ENCODE measurements at regions not wholly inside any gene's neighbourhood (a gene's known extent, or its start where the extent isn't known, plus 50 kb on each side); places are given as distances from the start of the nearest gene placed in this dataset.
"Not testable (repeated sequence)": the region's sequence is repeated elsewhere in the genome, so short reads cannot be mapped to it uniquely, and the experiment has no call there.

GRCh38 chr10:118805146-118805545 lies 50.4 kb upstream of the CACUL1 start:
- Histone ChIP-seq H3K4me3 (ENCODE audit: low read length in 2 of 2) (no peak overlapping the region), H3K9ac (ENCODE audit: low read depth in 1 of 2, low read length in 2 of 2) (no peak overlapping the region), H3K4me1 (ENCODE audit: control insufficient read depth in 2 of 2, insufficient read depth in 2 of 2, low read length in 2 of 2) (peaks cover 0 to 3% of the 10 kb centered on the region in 2 donors), H3K27ac (ENCODE audit: low read depth in 2 of 2, low read length in 2 of 2) (no peak overlapping the region), H3K9me3 (ENCODE audit: control insufficient read depth in 2 of 2, low read length in 2 of 2) (no peaks in the 10 kb centered on the region), H3K27me3 (ENCODE audit: control insufficient read depth in 2 of 2, insufficient read depth in 2 of 2, low read length in 2 of 2) (no peaks in the 10 kb centered on the region), H3K36me3 (ENCODE audit: control insufficient read depth in 2 of 2, insufficient read depth in 2 of 2, low read length in 2 of 2) (no peaks in the 10 kb centered on the region)

- no peak overlapping the region for H3K27ac ChIP-seq (ENCODE audit: low read depth in 2 of 2, low read length in 2 of 2)
- no peak overlapping the region for H3K9ac ChIP-seq (ENCODE audit: low read depth in 1 of 2, low read length in 2 of 2)
- no peak overlapping the region for H3K4me3 ChIP-seq (ENCODE audit: low read length in 2 of 2)
- no peaks in the 10 kb centered on the region for H3K36me3 ChIP-seq (ENCODE audit: control insufficient read depth in 2 of 2, insufficient read depth in 2 of 2, low read length in 2 of 2)
- H3K9me3 ChIP-seq (ENCODE audit: control insufficient read depth in 2 of 2, low read length in 2 of 2) = no peaks in the 10 kb centered on the region
- peaks cover 0 to 3% of the 10 kb centered on the region in 2 donors for H3K4me1 ChIP-seq (ENCODE audit: control insufficient read depth in 2 of 2, insufficient read depth in 2 of 2, low read length in 2 of 2)
- H3K27me3 ChIP-seq (ENCODE audit: control insufficient read depth in 2 of 2, insufficient read depth in 2 of 2, low read length in 2 of 2) = no peaks in the 10 kb centered on the region
Observed at GRCh38 chr10:118807512-118808305, 52.9 kb upstream of the CACUL1 start.

GRCh38 chr10:118808601-118809356 lies 54.0 kb upstream of the CACUL1 start:
- Histone ChIP-seq H3K9ac (ENCODE audit: low read depth in 1 of 2, low read length in 2 of 2) (no peak overlapping the region), H3K4me1 (ENCODE audit: control insufficient read depth in 2 of 2, insufficient read depth in 2 of 2, low read length in 2 of 2) (no peaks in the 10 kb centered on the region), H3K9me3 (ENCODE audit: control insufficient read depth in 2 of 2, low read length in 2 of 2) (no peaks in the 10 kb centered on the region), H3K27ac (ENCODE audit: low read depth in 2 of 2, low read length in 2 of 2) (no peak overlapping the region), H3K27me3 (ENCODE audit: control insufficient read depth in 2 of 2, insufficient read depth in 2 of 2, low read length in 2 of 2) (no peaks in the 10 kb centered on the region), H3K36me3 (ENCODE audit: control insufficient read depth in 2 of 2, insufficient read depth in 2 of 2, low read length in 2 of 2) (no peaks in the 10 kb centered on the region), H3K4me3 (ENCODE audit: low read length in 2 of 2) (no peak overlapping the region)

GRCh38 chr10:118809357-118810220 lies 54.8 kb upstream of the CACUL1 start:
- no peaks in the 10 kb centered on the region for H3K27me3 ChIP-seq (ENCODE audit: control insufficient read depth in 2 of 2, insufficient read depth in 2 of 2, low read length in 2 of 2)
- no peaks in the 10 kb centered on the region for H3K9me3 ChIP-seq (ENCODE audit: control insufficient read depth in 2 of 2, low read length in 2 of 2)
- no peak overlapping the region for H3K9ac ChIP-seq (ENCODE audit: low read depth in 1 of 2, low read length in 2 of 2)
- no peak overlapping the region for H3K4me3 ChIP-seq (ENCODE audit: low read length in 2 of 2)
- H3K4me1 ChIP-seq (ENCODE audit: control insufficient read depth in 2 of 2, insufficient read depth in 2 of 2, low read length in 2 of 2) = no peaks in the 10 kb centered on the region
- H3K27ac ChIP-seq (ENCODE audit: low read depth in 2 of 2, low read length in 2 of 2) = no peak overlapping the region
- no peaks in the 10 kb centered on the region for H3K36me3 ChIP-seq (ENCODE audit: control insufficient read depth in 2 of 2, insufficient read depth in 2 of 2, low read length in 2 of 2)

GRCh38 chr10:118810796-118811505 lies 56.2 kb upstream of the CACUL1 start:
- Histone ChIP-seq H3K9ac (ENCODE audit: low read depth in 1 of 2, low read length in 2 of 2) (no peak overlapping the region), H3K4me1 (ENCODE audit: control insufficient read depth in 2 of 2, insufficient read depth in 2 of 2, low read length in 2 of 2) (no peaks in the 10 kb centered on the region)

GRCh38 chr10:118811675-118812392 lies 57.1 kb upstream of the CACUL1 start:
- Histone ChIP-seq H3K36me3 (ENCODE audit: control insufficient read depth in 2 of 2, insufficient read depth in 2 of 2, low read length in 2 of 2) (no peaks in the 10 kb centered on the region), H3K9me3 (ENCODE audit: control insufficient read depth in 2 of 2, low read length in 2 of 2) (no peaks in the 10 kb centered on the region), H3K4me1 (ENCODE audit: control insufficient read depth in 2 of 2, insufficient read depth in 2 of 2, low read length in 2 of 2) (no peaks in the 10 kb centered on the region), H3K27ac (ENCODE audit: low read depth in 2 of 2, low read length in 2 of 2) (no peak overlapping the region), H3K9ac (ENCODE audit: low read depth in 1 of 2, low read length in 2 of 2) (no peak overlapping the region), H3K27me3 (ENCODE audit: control insufficient read depth in 2 of 2, insufficient read depth in 2 of 2, low read length in 2 of 2) (no peaks in the 10 kb centered on the region), H3K4me3 (ENCODE audit: low read length in 2 of 2) (no peak overlapping the region)

More at GRCh38 chr10:118810796-118811505, 56.2 kb upstream of the CACUL1 start:
- Histone ChIP-seq H3K27me3 (ENCODE audit: control insufficient read depth in 2 of 2, insufficient read depth in 2 of 2, low read length in 2 of 2) (no peaks in the 10 kb centered on the region), H3K9me3 (ENCODE audit: control insufficient read depth in 2 of 2, low read length in 2 of 2) (no peaks in the 10 kb centered on the region), H3K36me3 (ENCODE audit: control insufficient read depth in 2 of 2, insufficient read depth in 2 of 2, low read length in 2 of 2) (no peaks in the 10 kb centered on the region), H3K27ac (ENCODE audit: low read depth in 2 of 2, low read length in 2 of 2) (no peak overlapping the region), H3K4me3 (ENCODE audit: low read length in 2 of 2) (no peak overlapping the region)

- Histone ChIP-seq H3K9me3 (ENCODE audit: control insufficient read depth in 2 of 2, low read length in 2 of 2) (no peaks in the 10 kb centered on the region), H3K4me3 (ENCODE audit: low read length in 2 of 2) (no peak overlapping the region), H3K27me3 (ENCODE audit: control insufficient read depth in 2 of 2, insufficient read depth in 2 of 2, low read length in 2 of 2) (no peaks in the 10 kb centered on the region), H3K9ac (ENCODE audit: low read depth in 1 of 2, low read length in 2 of 2) (no peak overlapping the region), H3K4me1 (ENCODE audit: control insufficient read depth in 2 of 2, insufficient read depth in 2 of 2, low read length in 2 of 2) (no peaks in the 10 kb centered on the region), H3K27ac (ENCODE audit: low read depth in 2 of 2, low read length in 2 of 2) (no peak overlapping the region), H3K36me3 (ENCODE audit: control insufficient read depth in 2 of 2, insufficient read depth in 2 of 2, low read length in 2 of 2) (no peaks in the 10 kb centered on the region)
Observed at GRCh38 chr10:118812393-118812740, 57.6 kb upstream of the CACUL1 start.

GRCh38 chr10:118813001-118813400 lies 58.2 kb upstream of the CACUL1 start:
- H3K36me3 ChIP-seq (ENCODE audit: control insufficient read depth in 2 of 2, insufficient read depth in 2 of 2, low read length in 2 of 2); H3K9me3 ChIP-seq (ENCODE audit: control insufficient read depth in 2 of 2, low read length in 2 of 2); H3K4me3 ChIP-seq (ENCODE audit: low read length in 2 of 2); H3K27me3 ChIP-seq (ENCODE audit: control insufficient read depth in 2 of 2, insufficient read depth in 2 of 2, low read length in 2 of 2); H3K27ac ChIP-seq (ENCODE audit: low read depth in 2 of 2, low read length in 2 of 2); H3K9ac ChIP-seq (ENCODE audit: low read depth in 1 of 2, low read length in 2 of 2); H3K4me1 ChIP-seq (ENCODE audit: control insufficient read depth in 2 of 2, insufficient read depth in 2 of 2, low read length in 2 of 2): not testable (repeated sequence)

GRCh38 chr10:118816471-118817168 lies 61.9 kb upstream of the CACUL1 start:
- Histone ChIP-seq H3K27ac (ENCODE audit: low read depth in 2 of 2, low read length in 2 of 2) (no peak overlapping the region), H3K36me3 (ENCODE audit: control insufficient read depth in 2 of 2, insufficient read depth in 2 of 2, low read length in 2 of 2) (no peaks in the 10 kb centered on the region), H3K27me3 (ENCODE audit: control insufficient read depth in 2 of 2, insufficient read depth in 2 of 2, low read length in 2 of 2) (no peaks in the 10 kb centered on the region), H3K9ac (ENCODE audit: low read depth in 1 of 2, low read length in 2 of 2) (no peak overlapping the region), H3K4me3 (ENCODE audit: low read length in 2 of 2) (no peak overlapping the region), H3K9me3 (ENCODE audit: control insufficient read depth in 2 of 2, low read length in 2 of 2) (no peaks in the 10 kb centered on the region), H3K4me1 (ENCODE audit: control insufficient read depth in 2 of 2, insufficient read depth in 2 of 2, low read length in 2 of 2) (no peaks in the 10 kb centered on the region)

Measured in mucosa of rectum (tissue), 2 donors.